HCT116 (cell line): ENCODE measurements at regions not wholly inside any gene's neighbourhood (a gene's known extent, or its start where the extent isn't known, plus 50 kb on each side); places are given as distances from the start of the nearest gene placed in this dataset.

Experiments used
- ATAC-seq: fragments of 200-7000 bp; cut with Tn5 transposase; 2 replicates; pipeline ENCODE4 v1.9.1; 2020; ENCODE audit warnings: mild to moderate bottlenecking, moderate library complexity
- BruUV-seq: library from RNA; stranded (reverse); fragments of 400-500 nt; replicated peaks from 2 replicates; lab custom pipeline; 2021; lab: Mats Ljungman, UMichigan
- CTCF ChIA-PET: fragments of 300-600 bp; sonication (Branson Sonifier 250); formaldehyde crosslinking; loops from one replicate; lab custom pipeline; 2021; ENCODE audit warnings: antibody characterized with exemption; lab: Charles Lee
- POLR2A ChIA-PET: fragments of 300-600, 350-600 bp; sonication (Branson Sonifier 250); formaldehyde crosslinking; loops from one replicate; lab custom pipeline; 2021; ENCODE audit warnings: antibody characterized with exemption; lab: Charles Lee
- RAD21 ChIA-PET, 2 experiments: fragments of 300-600 bp; sonication (Branson Sonifier 250); formaldehyde crosslinking; loops; one replicate each; lab custom pipeline; 2023; ENCODE audit warnings: low total read pairs in 2 of 2; ENCODE audit not compliant: uncharacterized antibody in 2 of 2, unreplicated experiment in 2 of 2, low non-redundant PET in 1 of 2; lab: Charles Lee
- DNase-seq: peaks from one replicate; pipeline ENCODE4 v3.0.0-alpha.2; 2010; ENCODE audit warnings: low read depth, low spot score
- H2AFZ ChIP-seq: fragments of 200-600 bp; shearing (Covaris generic), sonication (generic); 2 replicates; pipeline ENCODE4 v1.6.1; 2017; ENCODE audit warnings: low read depth, mixed run types, mixed read lengths, antibody characterized with exemption, low read length; ENCODE audit not compliant: poor library complexity, severe bottlenecking
- H3K27ac ChIP-seq: 2 replicates; pipeline ENCODE4 v1.5.1; 2012; ENCODE audit warnings: low read depth, low read length
- H3K27me3 ChIP-seq: fragments of 200-600 bp; sonication (generic); 2 replicates; pipeline ENCODE4 v1.6.1; 2016; ENCODE audit warnings: mixed run types, low read length, mixed read lengths; ENCODE audit not compliant: insufficient read depth
- H3K36me3 ChIP-seq, 2 experiments: fragments of 200-500 bp in 1 of 2; fragments of 200-600 bp in 1 of 2; sonication (Bioruptor generic) in 1 of 2; sonication (generic) in 1 of 2; 2 replicates each; pipeline versions ENCODE4 v1.5.1 to v1.6.1; 2014 to 2016; ENCODE audit warnings: low read length in 2 of 2, inconsistent platforms in 1 of 2, mixed read lengths in 1 of 2, mixed run types in 1 of 2; ENCODE audit not compliant: insufficient read depth in 2 of 2, control insufficient read depth in 1 of 2
- H3K4me1 ChIP-seq, 2 experiments: fragments of 200-600 bp in 1 of 2; sonication (generic) in 1 of 2; 2 replicates each; pipeline versions ENCODE4 v1.5.1 to v1.6.1; 2012 to 2017; ENCODE audit warnings: low read length in 2 of 2, inconsistent platforms in 1 of 2, mild to moderate bottlenecking in 1 of 2, mixed read lengths in 1 of 2, mixed run types in 1 of 2, moderate library complexity in 1 of 2; ENCODE audit not compliant: insufficient read depth in 2 of 2, control insufficient read depth in 1 of 2
- H3K4me2 ChIP-seq: fragments of 200-600 bp; sonication (generic); 2 replicates; pipeline ENCODE4 v1.6.1; 2017; ENCODE audit warnings: mixed run types, low read length, mixed read lengths
- H3K4me3 ChIP-seq, 2 experiments: fragments of 200-600 bp in 1 of 2; sonication (generic) in 1 of 2; replicated peaks in 1 of 2; 2 replicates each; pipeline ENCODE4 v1.5.1; 2011 to 2016; ENCODE audit warnings: low read length in 2 of 2, control low read depth in 1 of 2, low read depth in 1 of 2, mild to moderate bottlenecking in 1 of 2, mixed read lengths in 1 of 2, mixed run types in 1 of 2
- H3K79me2 ChIP-seq: fragments of 200-600 bp; sonication (generic); 2 replicates; pipeline ENCODE4 v1.6.1; 2017; ENCODE audit warnings: mild to moderate bottlenecking, mixed run types, low read length, moderate library complexity, mixed read lengths; ENCODE audit not compliant: insufficient read depth
- H3K9ac ChIP-seq: fragments of 200-600 bp; sonication (generic); 2 replicates; pipeline ENCODE4 v1.6.1; 2016; ENCODE audit warnings: low read length, mixed read lengths
- H3K9me2 ChIP-seq: fragments of 200-600 bp; sonication (generic), shearing (Covaris generic); 2 replicates; pipeline ENCODE4 v1.6.1; 2017; ENCODE audit warnings: mixed run types, mild to moderate bottlenecking, moderate library complexity; ENCODE audit not compliant: insufficient read depth
- H3K9me3 ChIP-seq, 2 experiments: fragments of 200-500 bp in 1 of 2; fragments of 200-600 bp in 1 of 2; sonication (Bioruptor generic) in 1 of 2; sonication (generic) in 1 of 2; 2 replicates each; pipeline ENCODE4 v1.6.1; 2014 to 2017; ENCODE audit warnings: low read length in 2 of 2, mixed read lengths in 2 of 2, inconsistent platforms in 1 of 2, low read depth in 1 of 2, mild to moderate bottlenecking in 1 of 2, mixed run types in 1 of 2, moderate library complexity in 1 of 2; ENCODE audit not compliant: control insufficient read depth in 1 of 2, insufficient read depth in 1 of 2
- H4K20me1 ChIP-seq: fragments of 200-600 bp; sonication (generic), shearing (Covaris generic); 2 replicates; pipeline ENCODE4 v1.6.1; 2017; ENCODE audit warnings: mixed run types, mild to moderate bottlenecking, moderate library complexity; ENCODE audit not compliant: insufficient read depth
- ATF3 ChIP-seq: IDR thresholded peaks from 2 replicates; pipeline ENCODE4 v1.6.1; 2012
- CBX3 ChIP-seq: IDR thresholded peaks from 2 replicates; pipeline ENCODE4 v1.6.1; 2012; ENCODE audit warnings: low read depth
- CEBPB ChIP-seq: IDR thresholded peaks from 2 replicates; pipeline ENCODE4 v1.6.1; 2012; ENCODE audit warnings: low read depth
- CTCF ChIP-seq, 3 experiments: fragments of 200-600 bp in 1 of 3; sonication (generic) in 1 of 3; IDR thresholded peaks in 2 of 3; conservative IDR thresholded peaks in 1 of 3; 2 replicates each; pipeline ENCODE4 v1.5.1; 2012 to 2017; ENCODE audit warnings: low read depth in 2 of 3, low read length in 2 of 3, antibody characterized with exemption in 1 of 3, borderline replicate concordance in 1 of 3, control low read depth in 1 of 3, mild to moderate bottlenecking in 1 of 3, mixed read lengths in 1 of 3, mixed run types in 1 of 3, moderate library complexity in 1 of 3; ENCODE audit not compliant: insufficient read depth in 1 of 3
- EGR1 ChIP-seq: IDR thresholded peaks from 2 replicates; pipeline ENCODE4 v1.6.1; 2012; ENCODE audit warnings: low read depth
- ELF1 ChIP-seq: IDR thresholded peaks from 2 replicates; pipeline ENCODE4 v1.6.1; 2012; ENCODE audit warnings: low read depth, borderline replicate concordance
- EZH2 ChIP-seq: fragments of 200-600 bp; sonication (generic); IDR thresholded peaks from 2 replicates; pipeline ENCODE4 v1.6.1; 2017; ENCODE audit warnings: antibody characterized with exemption, mixed run types
- EZH2phosphoT487 ChIP-seq: fragments of 200-600 bp; IDR thresholded peaks from 2 replicates; pipeline ENCODE4 v1.6.1; 2018; ENCODE audit warnings: antibody characterized with exemption, borderline replicate concordance
- FOSL1 ChIP-seq: IDR thresholded peaks from 2 replicates; pipeline ENCODE4 v1.6.1; 2012; ENCODE audit warnings: low read depth
- JUND ChIP-seq: IDR thresholded peaks from 2 replicates; pipeline ENCODE4 v1.6.1; 2012
- MAX ChIP-seq: IDR thresholded peaks from 2 replicates; pipeline ENCODE4 v1.6.1; 2012
- POLR2A ChIP-seq: IDR thresholded peaks from 2 replicates; pipeline ENCODE4 v1.7.0; 2011; ENCODE audit warnings: borderline replicate concordance; ENCODE audit not compliant: insufficient read depth, insufficient read length; ENCODE audit errors: extremely low read depth
- POLR2AphosphoS5 ChIP-seq: IDR thresholded peaks from 2 replicates; pipeline ENCODE4 v1.6.1; 2011; ENCODE audit warnings: mild to moderate bottlenecking, low read depth, low read length, moderate library complexity
- SIN3A ChIP-seq: IDR thresholded peaks from 2 replicates; pipeline ENCODE4 v1.6.1; 2012; ENCODE audit warnings: low read depth
- SP1 ChIP-seq: IDR thresholded peaks from 2 replicates; pipeline ENCODE4 v1.6.1; 2012; ENCODE audit warnings: low read depth
- SRF ChIP-seq: IDR thresholded peaks from 2 replicates; pipeline ENCODE4 v1.6.1; 2012; ENCODE audit warnings: low read depth
- TCF7L2 ChIP-seq: IDR thresholded peaks from 2 replicates; pipeline ENCODE4 v1.7.0; 2011; ENCODE audit warnings: borderline replicate concordance, inconsistent platforms; ENCODE audit not compliant: insufficient read depth, insufficient read length; ENCODE audit errors: extremely low read depth
- ZBTB33 ChIP-seq: IDR thresholded peaks from 2 replicates; pipeline ENCODE4 v1.6.1; 2011; ENCODE audit warnings: mild to moderate bottlenecking, low read length, moderate library complexity; ENCODE audit not compliant: insufficient replicate concordance; ENCODE audit errors: extremely low read depth
- ZNF274 ChIP-seq: fragments of 200-500 bp; sonication (Bioruptor generic); IDR thresholded peaks from 2 replicates; pipeline ENCODE4 v1.6.1; 2014; ENCODE audit warnings: mild to moderate bottlenecking, low read depth, low read length, inconsistent platforms
- intact Hi-C: fragments of 100-400 bp; cut with micrococcal nuclease; formaldehyde crosslinking; loops from 2 replicates; pipeline ENCODE4 v1.10.0; 2022

GRCh38 chr2:39874236-39874635 is 95.2 kb upstream of the THUMPD2 start:
- ChIA-PET CTCF (no interaction called here), POLR2A (no interaction called here)
- no peak overlapping the region for H2AFZ ChIP-seq
- no peaks in the 10 kb centered on the region for H4K20me1 ChIP-seq
- no peaks in the 10 kb centered on the region for H3K79me2 ChIP-seq
- H3K27me3 ChIP-seq = no peaks in the 10 kb centered on the region
- H3K27ac ChIP-seq = no peak overlapping the region
- no peaks in the 10 kb centered on the region for H3K9me2 ChIP-seq
- H3K9ac ChIP-seq = no peak overlapping the region
- intact Hi-C loops = no loop called here
- no peaks in the 10 kb centered on the region for H3K4me1 ChIP-seq
- no peaks in the 10 kb centered on the region for H3K9me3 ChIP-seq
- DNase-seq = no peak
- TF ChIP-seq CEBPB = no peak
- no peak for TF ChIP-seq EZH2phosphoT487
- TF ChIP-seq JUND = no peak
- TF ChIP-seq EGR1 = no peak
- no peak for TF ChIP-seq ELF1
- TF ChIP-seq CTCF (IDR thresholded peaks at IDR 0.05 in 2 of 3, conservative IDR thresholded peaks at IDR 0.05 in 1 of 3; ENCODE audit: borderline replicate concordance in 1 of 3, insufficient read depth in 1 of 3, low read depth in 2 of 3, low read length in 2 of 3) = no peak
- no peak for TF ChIP-seq SP1
- TF ChIP-seq, all 23 proteins: peak for 0
- Histone ChIP-seq H3K4me3 (no peak overlapping the region), H3K4me2 (no peak overlapping the region), H3K36me3 (no peaks in the 10 kb centered on the region)
- RAD21 ChIA-PET = no interaction called here
- ATAC-seq = no peak
- no TSS peak for BruUV-seq

GRCh38 chr2:39873586-39873985 is 94.5 kb upstream of the THUMPD2 start:
- DNase-seq = no peak
- ChIA-PET POLR2A (no interaction called here), CTCF (no interaction called here), RAD21 (no interaction called here)
- H3K36me3 ChIP-seq = no peaks in the 10 kb centered on the region
- intact Hi-C loops = no loop called here
- ATAC-seq = no peak
- H2AFZ ChIP-seq = no peak overlapping the region
- H3K9me2 ChIP-seq = no peaks in the 10 kb centered on the region
- no peaks in the 10 kb centered on the region for H3K27me3 ChIP-seq
- no peak overlapping the region for H3K27ac ChIP-seq
- H3K4me2 ChIP-seq = no peak overlapping the region
- H3K9me3 ChIP-seq = no peaks in the 10 kb centered on the region
- no peaks in the 10 kb centered on the region for H4K20me1 ChIP-seq
- no TSS peak for BruUV-seq
- H3K4me3 ChIP-seq = no peak overlapping the region
- H3K4me1 ChIP-seq = no peaks in the 10 kb centered on the region
- no peaks in the 10 kb centered on the region for H3K79me2 ChIP-seq
- H3K9ac ChIP-seq = no peak overlapping the region
- TF ChIP-seq ZNF274 (no peak), SRF (no peak), ATF3 (no peak), JUND (no peak), TCF7L2 (no peak), EZH2 (no peak), SIN3A (no peak), EGR1 (no peak), FOSL1 (no peak), ZBTB33 (no peak), CEBPB (no peak), MAX (no peak), CBX3 (no peak), SP1 (no peak), POLR2A (no peak), POLR2AphosphoS5 (no peak)
